MM.1S (cell line): ENCODE measurements at regions not wholly inside any gene's neighbourhood (a gene's known extent, or its start where the extent isn't known, plus 50 kb on each side); places are given as distances from the start of the nearest gene placed in this dataset.

Source experiments
- DNase-seq: peaks from one replicate; pipeline ENCODE4 v3.0.0-alpha.2; 2015
- H2AFZ ChIP-seq: fragments of 300-600 bp; sonication (generic); 2 replicates; pipeline ENCODE4 v1.6.0; 2016; ENCODE audit warnings: antibody characterized with exemption, low read length
- H3F3A ChIP-seq: fragments of 300-600 bp; sonication (generic); 2 replicates; pipeline ENCODE4 v1.6.1; 2016; ENCODE audit warnings: mild to moderate bottlenecking, antibody characterized with exemption, low read length, moderate library complexity, mixed read lengths; ENCODE audit not compliant: insufficient read depth
- H3K27ac ChIP-seq: fragments of 300-600 bp; sonication (generic); 2 replicates; pipeline ENCODE4 v1.5.1; 2016; ENCODE audit warnings: mild to moderate bottlenecking, low read length
- H3K27me3 ChIP-seq: fragments of 300-600 bp; sonication (generic); replicated peaks from 2 replicates; pipeline ENCODE4 v1.6.0; 2016; ENCODE audit warnings: low read length; ENCODE audit not compliant: insufficient read depth
- H3K36me3 ChIP-seq: fragments of 300-600 bp; sonication (generic); replicated peaks from 2 replicates; pipeline ENCODE4 v1.6.1; 2016; ENCODE audit warnings: mild to moderate bottlenecking, low read length, mixed read lengths; ENCODE audit not compliant: insufficient read depth
- H3K4me1 ChIP-seq: fragments of 300-600 bp; sonication (generic); 2 replicates; pipeline ENCODE4 v1.6.1; 2016; ENCODE audit warnings: low read length, mixed read lengths
- H3K4me2 ChIP-seq: fragments of 300-600 bp; sonication (generic); 2 replicates; pipeline ENCODE4 v1.6.0; 2016; ENCODE audit warnings: low read depth, low read length
- H3K4me3 ChIP-seq: fragments of 300-600 bp; sonication (generic); 2 replicates; pipeline ENCODE4 v1.5.1; 2016; ENCODE audit warnings: low read length, mixed read lengths
- H3K79me2 ChIP-seq: fragments of 300-600 bp; sonication (generic); 2 replicates; pipeline ENCODE4 v1.6.1; 2016; ENCODE audit warnings: mixed run types, low read length, mixed read lengths
- H3K9ac ChIP-seq: fragments of 300-600 bp; sonication (generic); 2 replicates; pipeline ENCODE4 v1.6.1; 2016; ENCODE audit warnings: low read length, mixed read lengths
- H3K9me2 ChIP-seq: fragments of 300-600 bp; sonication (generic); replicated peaks from 2 replicates; pipeline ENCODE4 v1.6.1; 2016; ENCODE audit warnings: mild to moderate bottlenecking, low read length, mixed read lengths; ENCODE audit not compliant: insufficient read depth
- H3K9me3 ChIP-seq: fragments of 300-600 bp; sonication (generic); replicated peaks from 2 replicates; pipeline ENCODE4 v1.6.1; 2016; ENCODE audit warnings: mild to moderate bottlenecking, low read length, mixed read lengths; ENCODE audit not compliant: insufficient read depth
- H4K20me1 ChIP-seq: fragments of 300-600 bp; sonication (generic); 2 replicates; pipeline ENCODE4 v1.6.1; 2016; ENCODE audit warnings: mild to moderate bottlenecking, low read length, moderate library complexity, mixed read lengths; ENCODE audit not compliant: insufficient read depth
- CTCF ChIP-seq: fragments of 300-600 bp; sonication (generic); IDR thresholded peaks from 2 replicates; pipeline ENCODE4 v1.5.1; 2016; ENCODE audit warnings: antibody characterized with exemption, low read length, mixed read lengths
- EZH2 ChIP-seq: fragments of 300-600 bp; sonication (generic); optimal IDR thresholded peaks from 2 replicates; pipeline ENCODE3; 2017; ENCODE audit warnings: low read depth, mild to moderate bottlenecking, antibody characterized with exemption, low read length, mixed read lengths
- EZH2phosphoT487 ChIP-seq: fragments of 300-600 bp; sonication (generic); IDR thresholded peaks from 2 replicates; pipeline ENCODE4 v1.6.1; 2018; ENCODE audit warnings: antibody characterized with exemption, low read length

- TF ChIP-seq EZH2 (no peak), EZH2phosphoT487 (no peak), CTCF (no peak)
Measured at GRCh38 chr10:130461631-130462030, 325.4 kb downstream of the GLRX3 start.

GRCh38 chr10:130463104-130463875 is 327.1 kb downstream of the GLRX3 start:
- no peak for DNase-seq
- Histone ChIP-seq H3K4me1 (peaks cover 16% of the 10 kb centered on the region), H2AFZ (no peak overlapping the region), H3K4me3 (no peak overlapping the region), H3K9ac (no peak overlapping the region), H3K9me2 (no peaks in the 10 kb centered on the region), H3K79me2 (no peaks in the 10 kb centered on the region), H3K36me3 (no peaks in the 10 kb centered on the region), H3K9me3 (no peaks in the 10 kb centered on the region), H3K27ac (no peak overlapping the region), H3F3A (peaks cover 18% of the 10 kb centered on the region; the same call in 1 of the 2 replicates), H3K27me3 (no peaks in the 10 kb centered on the region), H4K20me1 (no peaks in the 10 kb centered on the region), H3K4me2 (no peak overlapping the region)
- no peak for TF ChIP-seq EZH2phosphoT487

More at GRCh38 chr10:130461631-130462030, 325.4 kb downstream of the GLRX3 start:
- Histone ChIP-seq H3K4me1 (peaks cover 12% of the 10 kb centered on the region), H2AFZ (no peak overlapping the region), H3K9me2 (no peaks in the 10 kb centered on the region), H4K20me1 (no peaks in the 10 kb centered on the region), H3K9ac (no peak overlapping the region), H3F3A (peaks cover 15% of the 10 kb centered on the region; the same call in 1 of the 2 replicates), H3K27me3 (no peaks in the 10 kb centered on the region), H3K4me3 (no peak overlapping the region), H3K9me3 (no peaks in the 10 kb centered on the region), H3K4me2 (no peak overlapping the region), H3K36me3 (no peaks in the 10 kb centered on the region), H3K79me2 (no peaks in the 10 kb centered on the region), H3K27ac (no peak overlapping the region)
- no peak for DNase-seq

- H3K4me3 ChIP-seq: no peak overlapping the region
- H3K27me3 ChIP-seq: no peaks in the 10 kb centered on the region
- H3K27ac ChIP-seq: no peak overlapping the region
- no peaks in the 10 kb centered on the region for H4K20me1 ChIP-seq
- TF ChIP-seq EZH2: no peak
- no peak for TF ChIP-seq CTCF
- no peaks in the 10 kb centered on the region for H3K36me3 ChIP-seq
- H3K4me1 ChIP-seq: peaks cover 16% of the 10 kb centered on the region
- no peak overlapping the region for H2AFZ ChIP-seq
- DNase-seq: no peak
- H3K9me2 ChIP-seq: no peaks in the 10 kb centered on the region
- peaks cover 18% of the 10 kb centered on the region; the same call in 1 of the 2 replicates for H3F3A ChIP-seq
- H3K4me2 ChIP-seq: no peak overlapping the region
- no peaks in the 10 kb centered on the region for H3K9me3 ChIP-seq
- no peak overlapping the region for H3K9ac ChIP-seq
- no peaks in the 10 kb centered on the region for H3K79me2 ChIP-seq
Measured at GRCh38 chr10:130463876-130464364, 327.7 kb downstream of the GLRX3 start.

GRCh38 chr10:130464426-130464825 is 328.2 kb downstream of the GLRX3 start:
- no peaks in the 10 kb centered on the region for H3K36me3 ChIP-seq

More at GRCh38 chr10:130464426-130464825, 328.2 kb downstream of the GLRX3 start:
- H3K4me1 ChIP-seq: peaks cover 16% of the 10 kb centered on the region
- no peaks in the 10 kb centered on the region for H3K79me2 ChIP-seq
- no peak overlapping the region for H3K9ac ChIP-seq
- no peaks in the 10 kb centered on the region for H3K9me3 ChIP-seq
- H3K27me3 ChIP-seq: no peaks in the 10 kb centered on the region
- peaks cover 18% of the 10 kb centered on the region; the same call in 1 of the 2 replicates for H3F3A ChIP-seq
- TF ChIP-seq CTCF (no peak), EZH2phosphoT487 (no peak), EZH2 (no peak)
- 0 out of 2 replicates have a peak overlapping the region, but pooled peaks have one; percentile 86 for H3K27ac ChIP-seq
- H3K9me2 ChIP-seq: no peaks in the 10 kb centered on the region
- no peak for DNase-seq
- no peak overlapping the region for H3K4me2 ChIP-seq
- no peak overlapping the region for H2AFZ ChIP-seq
- H3K4me3 ChIP-seq: no peak overlapping the region
- no peaks in the 10 kb centered on the region for H4K20me1 ChIP-seq
